Left colon (tissue), 2 donors: ENCODE measurements at regions not wholly inside any gene's neighbourhood (a gene's known extent, or its start where the extent isn't known, plus 50 kb on each side); places are given as distances from the start of the nearest gene placed in this dataset.
"Not testable (repeated sequence)": the region's sequence is repeated elsewhere in the genome, so short reads cannot be mapped to it uniquely, and the experiment has no call there.

Source experiments
- ATAC-seq: fragments of 200-7000 bp; cut with Tn5 transposase; one replicate; pipeline ENCODE4 v1.9.1; 2020; ENCODE audit warnings: mild to moderate bottlenecking, moderate library complexity
- DNase-seq, 2 donors: peaks; one replicate each; pipeline ENCODE4 v3.0.0-alpha.2; 2020
- intact Hi-C, 2 donors: fragments of 100-400 bp; cut with DNase I in 1 of 2; cut with micrococcal nuclease in 1 of 2; formaldehyde crosslinking; loops; one replicate each; pipeline versions ENCODE4 v1.11.2 to v1.14.0; 2022; cut with DNase I, micrococcal nuclease
- donor health status: DM: no; HTN: no; CAD: no.
- donor health status: DM: yes; HTN: yes; CAD: no.

DNA sequence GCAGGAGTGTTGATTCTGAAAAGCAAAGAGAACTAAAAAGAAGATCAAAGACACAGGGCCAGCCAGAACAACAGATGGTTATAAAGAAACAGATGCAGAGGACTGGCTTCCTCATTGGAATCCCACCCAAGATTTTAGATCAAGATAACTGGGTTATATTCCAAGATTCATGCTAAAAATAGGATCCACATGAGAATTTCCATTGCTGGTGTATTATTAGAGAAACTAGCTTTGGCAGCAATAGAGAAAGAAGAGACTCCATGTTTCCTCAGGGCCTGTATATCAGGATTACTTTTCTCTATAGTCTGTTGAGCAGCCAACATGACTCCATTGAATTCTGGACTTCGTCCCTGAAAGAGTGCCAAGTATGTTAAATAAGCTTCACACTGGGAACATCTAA lies 367.3 kb downstream of the TUSC1 start:
- intact Hi-C loops = no loop called here
- DNase-seq (no peak), ATAC-seq (no peak)

- intact Hi-C loops = no loop called here
- no peak for ATAC-seq
- DNase-seq = no peak
Measured at GRCh38 chr9:25308549-25308948, 369.7 kb downstream of the TUSC1 start.

- intact Hi-C loops = no loop called here
- DNase-seq (no peak), ATAC-seq (no peak)
Measured at GRCh38 chr9:25302601-25303000, 375.6 kb downstream of the TUSC1 start.

- intact Hi-C loops, DNase-seq, ATAC-seq: not testable (repeated sequence)
Measured at GRCh38 chr9:25288195-25288594, 390.0 kb downstream of the TUSC1 start.

DNA sequence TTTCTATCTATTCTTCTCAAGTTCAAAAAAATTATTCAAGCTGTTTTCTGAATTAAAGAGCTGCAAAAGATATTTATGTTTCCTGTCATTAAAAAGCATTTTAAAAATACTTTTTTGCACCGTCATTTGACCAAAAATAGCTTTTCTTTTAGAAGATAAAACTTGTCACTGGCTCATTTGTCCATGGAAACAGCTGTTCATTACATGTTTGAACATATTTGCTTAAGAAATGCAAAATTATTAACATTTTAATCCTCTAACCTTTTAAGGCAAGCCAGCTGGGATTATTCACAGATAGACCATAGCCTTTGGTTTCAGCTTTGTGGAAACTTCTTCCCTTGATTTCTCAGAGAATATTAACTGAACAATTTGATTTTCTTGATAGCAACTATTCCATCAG lies 393.9 kb downstream of the TUSC1 start:
- intact Hi-C loops = no loop called here
- DNase-seq (no peak), ATAC-seq (no peak)

GRCh38 chr9:25282946-25283345 lies 395.3 kb downstream of the TUSC1 start:
- DNase-seq (no peak), ATAC-seq (no peak)
- intact Hi-C loops = no loop called here

DNA sequence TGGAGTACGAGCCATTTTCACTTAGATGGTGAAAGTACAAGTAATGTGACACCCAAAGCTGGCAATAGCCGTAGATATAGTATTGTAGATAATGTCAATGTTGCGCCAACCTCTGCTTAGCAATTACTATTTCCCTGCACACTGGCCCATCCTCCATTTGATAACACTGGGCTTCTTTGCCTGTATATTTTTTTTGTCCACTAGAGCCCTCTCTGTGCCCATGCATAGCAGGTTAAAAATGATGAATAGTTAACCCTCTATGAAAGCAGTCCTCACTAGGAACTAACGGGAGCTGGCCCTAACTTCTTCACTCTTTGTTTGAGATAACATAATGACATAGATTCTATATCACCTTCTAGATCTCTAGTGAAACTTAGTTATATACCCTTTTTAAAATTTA lies 416.8 kb downstream of the TUSC1 start:
- intact Hi-C loops = no loop called here
- ATAC-seq (no peak), DNase-seq (no peak)

DNA sequence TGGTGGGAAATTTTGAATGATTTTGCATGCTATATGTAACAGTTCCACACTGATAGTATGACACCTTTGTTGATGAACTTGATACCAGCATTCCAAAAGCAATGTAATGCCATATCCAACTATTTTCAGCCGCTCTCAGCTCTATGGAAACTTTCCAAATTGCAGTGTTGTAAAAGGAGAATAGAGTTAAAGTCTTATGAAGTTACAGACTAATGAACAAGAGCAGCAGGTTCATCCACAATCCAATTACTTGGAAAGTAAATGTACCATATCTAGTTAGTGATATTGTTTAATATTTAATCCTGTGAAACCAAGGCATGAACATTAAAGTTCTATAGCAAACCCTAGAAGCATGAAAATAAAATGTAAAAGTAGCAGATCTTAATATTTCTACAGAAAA lies 418.2 kb downstream of the TUSC1 start:
- intact Hi-C loops = no loop called here
- ATAC-seq = no peak
- no peak for DNase-seq

DNA sequence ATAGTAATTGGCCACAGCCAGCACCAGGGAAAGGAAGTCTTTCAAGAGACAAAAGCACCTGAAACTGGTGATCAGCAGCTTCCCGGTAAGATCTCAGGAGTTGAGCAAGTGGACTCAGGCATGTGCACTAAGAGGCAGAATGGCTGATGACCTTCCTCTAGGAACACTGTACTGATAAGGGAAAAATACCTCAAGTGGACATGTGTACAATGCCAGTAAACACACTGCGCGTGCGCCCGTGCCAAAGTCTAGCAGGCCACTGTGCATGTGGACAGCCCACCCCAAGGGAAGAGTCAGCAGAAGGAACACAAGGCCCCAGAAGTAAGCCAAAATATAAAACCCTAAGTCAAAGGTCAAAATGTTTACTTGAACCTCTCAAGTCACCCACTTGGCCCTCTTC lies 423.0 kb downstream of the TUSC1 start:
- intact Hi-C loops = no loop called here
- ATAC-seq = no peak
- no peak for DNase-seq

DNA sequence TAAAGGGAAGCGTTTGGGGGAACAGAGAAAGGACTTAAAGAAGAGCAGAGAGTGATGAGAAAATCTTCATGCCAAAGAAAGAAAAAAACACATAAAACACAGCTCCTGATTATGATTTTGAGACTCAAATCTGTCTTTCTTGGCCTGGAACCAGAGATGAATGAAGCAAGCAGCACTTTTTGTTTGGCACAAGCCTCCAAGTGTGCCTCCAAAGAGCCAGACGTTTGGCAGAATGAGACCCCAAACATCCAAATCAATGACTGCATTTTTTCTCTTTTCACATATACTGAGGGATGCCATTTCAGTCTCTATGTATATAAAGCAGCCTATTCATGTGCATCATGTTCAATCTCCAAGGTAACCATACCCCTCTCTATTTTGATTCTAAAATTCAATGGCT lies 424.2 kb downstream of the TUSC1 start:
- intact Hi-C loops = no loop called here
- ATAC-seq (no peak), DNase-seq (no peak)

GRCh38 chr9:25241421-25241820 lies 436.8 kb downstream of the TUSC1 start:
- ATAC-seq (no peak), DNase-seq (no peak)
- intact Hi-C loops = no loop called here

DNA sequence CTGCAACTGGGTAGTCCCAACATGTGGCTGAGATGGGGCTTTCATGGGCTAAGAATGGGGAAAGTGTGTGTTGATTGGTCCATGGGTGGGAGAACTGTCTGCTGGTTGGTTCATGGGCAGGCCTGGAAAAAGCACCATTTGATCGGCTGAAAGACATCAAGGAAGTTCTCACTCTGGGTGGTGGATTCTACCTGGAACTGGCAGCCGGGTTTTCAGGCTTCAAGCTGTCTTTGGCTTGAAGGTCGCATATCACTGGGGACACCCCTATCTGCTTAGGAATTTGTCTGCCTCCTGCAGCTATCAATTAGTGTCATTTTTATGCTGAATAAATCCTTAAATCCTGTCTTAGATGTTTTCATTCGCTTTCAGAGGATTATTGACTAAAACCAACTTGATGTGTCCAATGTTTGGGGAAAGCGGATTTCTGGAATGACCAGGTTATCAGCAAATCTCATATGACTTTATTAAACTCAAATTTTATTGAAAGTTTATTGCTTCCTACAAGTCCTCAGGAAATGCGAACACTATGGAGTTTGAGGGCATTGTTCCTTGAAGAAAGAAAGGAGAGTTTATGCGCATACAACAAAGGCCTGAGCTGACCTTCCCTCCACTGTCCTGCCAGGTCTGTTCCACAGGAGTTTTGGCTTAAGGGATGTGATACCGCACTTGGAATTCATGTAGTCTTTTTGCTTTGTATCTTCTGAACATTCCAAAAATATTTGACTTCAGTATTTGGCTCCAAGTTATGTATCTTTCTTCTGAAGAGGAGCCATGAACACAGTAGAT lies 451.1 kb downstream of the TUSC1 start:
- ATAC-seq = no peak
- intact Hi-C loops = no loop called here
- DNase-seq = no peak

GRCh38 chr9:25225938-25226760 lies 452.1 kb downstream of the TUSC1 start:
- DNase-seq = no peak
- intact Hi-C loops = no loop called here
- ATAC-seq = no peak

- ATAC-seq (no peak), DNase-seq (no peak)
- intact Hi-C loops = no loop called here
Measured at GRCh38 chr9:25224996-25225395, 453.2 kb downstream of the TUSC1 start.

GRCh38 chr9:25224309-25224708 lies 453.9 kb downstream of the TUSC1 start:
- DNase-seq (no peak), ATAC-seq (no peak)
- intact Hi-C loops = no loop called here

DNA sequence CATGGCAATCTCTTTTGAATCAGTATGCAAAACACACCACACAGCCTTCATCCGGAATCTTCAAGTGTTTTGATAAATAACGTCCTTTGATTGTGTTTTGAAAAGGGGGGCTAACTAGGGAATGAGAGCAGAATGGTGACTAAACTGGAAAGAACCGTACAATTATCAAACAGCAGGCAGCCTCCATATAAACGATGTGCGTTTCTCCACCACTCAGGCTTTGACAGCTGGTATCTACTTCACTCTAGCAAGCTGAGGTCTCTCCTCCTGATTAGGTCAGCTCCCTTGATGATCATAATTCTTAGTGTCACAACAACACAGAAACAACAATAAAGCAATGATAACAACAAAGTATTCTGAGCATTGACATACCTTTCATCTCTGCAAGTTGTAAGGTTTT lies 465.9 kb downstream of the TUSC1 start:
- intact Hi-C loops = no loop called here
- no peak for ATAC-seq
- DNase-seq = no peak

GRCh38 chr9:25207402-25208195 lies 470.6 kb downstream of the TUSC1 start:
- DNase-seq (no peak), ATAC-seq (no peak)
- intact Hi-C loops = no loop called here

GRCh38 chr9:25206027-25206426 lies 472.2 kb downstream of the TUSC1 start:
- intact Hi-C loops = no loop called here
- ATAC-seq = no peak

GRCh38 chr9:25205285-25205684 lies 473.0 kb downstream of the TUSC1 start:
- no peak for ATAC-seq
- intact Hi-C loops = no loop called here
- DNase-seq = no peak

More at GRCh38 chr9:25206027-25206426, 472.2 kb downstream of the TUSC1 start:
- no peak for DNase-seq

- intact Hi-C loops = no loop called here
- no peak for DNase-seq
- ATAC-seq = no peak
Measured at GRCh38 chr9:25177858-25178257, 500.4 kb downstream of the TUSC1 start.
